Stimulated activated CD4-positive, alpha-beta T cell treated with anti-CD3 and anti-CD28 coated beads, Interleukin-1b, Interleukin-23, amount 100 ng/mL, for 4 hours (primary cell): ENCODE measurements at regions not wholly inside any gene's neighbourhood (a gene's known extent, or its start where the extent isn't known, plus 50 kb on each side); places are given as distances from the start of the nearest gene placed in this dataset.
"Not testable (repeated sequence)": the region's sequence is repeated elsewhere in the genome, so short reads cannot be mapped to it uniquely, and the experiment has no call there.

Experiments used
- DNase-seq, 2 donors: peaks; one replicate each; pipeline ENCODE4 v3.0.0-alpha.2; 2020; ENCODE audit warnings: low read depth in 2 of 2

GRCh38 chr5:152608458-152608857 is 203.4 kb upstream of the NMUR2 start:
- no peak for DNase-seq

- DNase-seq: no peak
Observed at GRCh38 chr5:152619756-152620155, 214.7 kb upstream of the NMUR2 start.

GRCh38 chr5:152622628-152623027 is 217.5 kb upstream of the NMUR2 start:
- DNase-seq: no peak

- no peak for DNase-seq
Observed at GRCh38 chr5:152623951-152624350, 218.9 kb upstream of the NMUR2 start.

GRCh38 chr5:152625696-152626095 is 220.6 kb upstream of the NMUR2 start:
- no peak for DNase-seq

- no peak for DNase-seq
Observed at GRCh38 chr5:152631221-152631620, 226.1 kb upstream of the NMUR2 start.

- no peak for DNase-seq
Observed at GRCh38 chr5:152632360-152632759, 227.3 kb upstream of the NMUR2 start.

- DNase-seq: no peak
Observed at GRCh38 chr5:152634586-152634985, 229.5 kb upstream of the NMUR2 start.

- DNase-seq: no peak
Observed at GRCh38 chr5:152638996-152639552, 234.0 kb upstream of the NMUR2 start.

- no peak for DNase-seq
Observed at GRCh38 chr5:152641970-152642805, 237.1 kb upstream of the NMUR2 start.

GRCh38 chr5:152642880-152643279 is 237.8 kb upstream of the NMUR2 start:
- DNase-seq: no peak

GRCh38 chr5:152644029-152644728 is 239.1 kb upstream of the NMUR2 start:
- no peak for DNase-seq

- DNase-seq: no peak
Observed at GRCh38 chr5:152649609-152650008, 244.5 kb upstream of the NMUR2 start.

- no peak for DNase-seq
Observed at GRCh38 chr5:152650413-152650812, 245.3 kb upstream of the NMUR2 start.

- not testable (repeated sequence) for DNase-seq
Observed at GRCh38 chr5:152659470-152659869, 254.4 kb upstream of the NMUR2 start.

GRCh38 chr5:152673601-152674000 is 268.5 kb upstream of the NMUR2 start:
- no peak for DNase-seq

GRCh38 chr5:152674403-152674802 is 269.3 kb upstream of the NMUR2 start:
- DNase-seq: no peak

GRCh38 chr5:152676196-152676595 is 271.1 kb upstream of the NMUR2 start:
- no peak for DNase-seq

- DNase-seq: no peak
Observed at GRCh38 chr5:152683205-152683604, 278.1 kb upstream of the NMUR2 start.

- no peak for DNase-seq
Observed at GRCh38 chr5:152686931-152687330, 281.9 kb upstream of the NMUR2 start.

GRCh38 chr5:152688561-152689249 is 283.6 kb upstream of the NMUR2 start:
- no peak for DNase-seq

- no peak for DNase-seq
Observed at GRCh38 chr5:152689250-152689711, 284.2 kb upstream of the NMUR2 start.
